HG03457 (cell line): ENCODE measurements at regions not wholly inside any gene's neighbourhood (a gene's known extent, or its start where the extent isn't known, plus 50 kb on each side); places are given as distances from the start of the nearest gene placed in this dataset.

Experiments
- ATAC-seq: cut with Tn5 transposase; IDR thresholded peaks from one replicate; pipeline ENCODE4 v1.9.1; 2021; ENCODE audit warnings: moderate number of reproducible peaks; ENCODE audit not compliant: unreplicated experiment

- no peak for ATAC-seq
Observed at GRCh38 chr14:76974365-76974764, 54.1 kb downstream of the IRF2BPL start.

GRCh38 chr14:76971549-76971948 lies 57.0 kb downstream of the IRF2BPL start:
- ATAC-seq, result no peak

DNA sequence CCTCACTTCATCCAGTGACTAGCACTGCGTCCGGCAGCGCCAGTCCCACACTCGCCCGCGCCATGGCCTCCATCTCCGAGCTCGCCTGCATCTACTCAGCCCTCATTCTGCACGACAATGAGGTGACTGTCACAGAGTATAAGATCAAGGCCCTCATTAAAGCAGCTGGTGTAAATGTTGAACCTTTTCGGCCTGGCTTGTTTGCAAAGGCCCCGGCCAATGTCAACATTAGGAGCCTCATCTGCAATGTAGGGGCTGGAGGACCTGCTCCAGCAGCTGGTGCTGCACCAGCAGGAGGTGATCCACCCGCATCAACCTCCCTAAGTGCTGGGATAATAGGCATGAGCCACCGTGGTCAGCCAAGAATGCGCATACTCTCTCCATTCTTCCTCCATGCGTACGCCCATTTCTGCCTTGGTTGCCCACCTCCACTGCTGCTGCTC lies 59.9 kb downstream of the IRF2BPL start:
- no peak for ATAC-seq

- ATAC-seq, result no peak
Observed at GRCh38 chr14:76967788-76968187, 60.7 kb downstream of the IRF2BPL start.

GRCh38 chr14:76965232-76965631 lies 63.3 kb downstream of the IRF2BPL start:
- ATAC-seq, result no peak

GRCh38 chr14:76964695-76965094 lies 63.8 kb downstream of the IRF2BPL start:
- no peak for ATAC-seq

DNA sequence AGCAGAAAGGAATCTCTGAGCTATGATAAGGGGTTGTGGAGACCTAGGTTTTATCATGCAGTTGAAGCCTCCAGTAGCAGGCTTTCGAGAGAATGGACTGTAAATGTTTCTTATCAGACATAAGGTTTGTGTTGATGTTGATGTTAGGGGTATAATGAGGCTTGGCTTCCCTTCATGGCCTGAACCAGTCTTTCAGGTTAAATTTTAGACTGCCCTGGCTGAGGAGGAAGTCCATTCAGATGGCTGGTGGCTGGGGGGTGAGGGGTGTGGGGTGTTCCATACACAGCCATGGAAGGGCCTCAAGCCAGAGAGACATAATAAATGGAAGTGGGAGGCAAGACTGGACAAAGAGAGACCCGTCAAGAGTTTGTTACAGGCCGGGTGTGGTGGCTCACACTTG lies 65.1 kb downstream of the IRF2BPL start:
- ATAC-seq, result no peak

DNA sequence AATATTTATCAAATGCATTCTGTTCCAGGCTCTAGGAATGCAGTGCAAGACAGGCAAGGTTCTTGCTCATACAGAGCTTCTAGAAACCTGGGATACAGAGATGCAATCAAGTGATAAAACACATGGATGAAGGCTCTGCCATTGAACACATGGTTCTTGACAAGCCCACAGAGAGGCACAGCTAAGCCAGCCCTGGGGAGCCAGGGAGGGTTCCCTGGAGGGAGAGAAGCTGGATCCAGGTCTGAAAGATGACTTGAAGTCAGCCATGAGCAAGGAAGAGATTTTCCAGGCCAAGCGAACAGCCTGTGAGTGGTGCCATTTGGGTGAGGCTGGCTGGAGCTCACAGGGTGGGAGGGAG lies 66.2 kb downstream of the IRF2BPL start:
- ATAC-seq, result peak; percentile 0

DNA sequence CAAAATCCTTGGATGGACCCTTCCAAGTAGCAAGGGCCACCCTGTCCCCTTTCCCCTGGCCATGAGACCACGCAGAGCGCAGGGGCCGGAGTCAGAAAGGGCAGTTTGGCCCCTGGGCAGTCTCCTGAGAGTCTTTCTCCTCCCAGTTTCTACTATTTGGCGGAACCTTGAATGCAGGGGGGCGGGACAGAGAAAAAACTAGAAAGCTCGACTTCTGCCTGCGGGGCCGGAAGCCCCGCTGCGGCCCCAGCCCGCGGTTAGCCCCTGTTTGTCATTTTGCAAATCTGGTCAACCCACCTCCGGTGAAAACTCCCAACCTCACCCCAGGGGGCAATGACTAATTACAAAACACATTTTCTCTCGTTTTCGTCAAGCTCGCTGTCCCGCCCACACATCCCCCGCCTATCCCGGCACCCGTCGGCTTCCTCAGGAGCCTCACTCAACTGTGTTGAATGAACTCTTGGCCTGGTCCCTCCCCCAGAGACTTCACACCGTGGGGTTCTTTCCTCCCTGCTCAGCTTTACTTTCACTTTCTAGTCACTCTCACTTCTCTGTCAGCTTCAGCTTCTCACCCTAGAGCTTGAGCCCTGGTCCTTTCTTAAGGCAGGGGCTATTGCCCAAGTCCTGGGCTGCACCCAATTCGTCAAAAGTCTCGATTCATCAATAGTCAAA lies 66.7 kb downstream of the IRF2BPL start:
- ATAC-seq, result peak; percentile 66

DNA sequence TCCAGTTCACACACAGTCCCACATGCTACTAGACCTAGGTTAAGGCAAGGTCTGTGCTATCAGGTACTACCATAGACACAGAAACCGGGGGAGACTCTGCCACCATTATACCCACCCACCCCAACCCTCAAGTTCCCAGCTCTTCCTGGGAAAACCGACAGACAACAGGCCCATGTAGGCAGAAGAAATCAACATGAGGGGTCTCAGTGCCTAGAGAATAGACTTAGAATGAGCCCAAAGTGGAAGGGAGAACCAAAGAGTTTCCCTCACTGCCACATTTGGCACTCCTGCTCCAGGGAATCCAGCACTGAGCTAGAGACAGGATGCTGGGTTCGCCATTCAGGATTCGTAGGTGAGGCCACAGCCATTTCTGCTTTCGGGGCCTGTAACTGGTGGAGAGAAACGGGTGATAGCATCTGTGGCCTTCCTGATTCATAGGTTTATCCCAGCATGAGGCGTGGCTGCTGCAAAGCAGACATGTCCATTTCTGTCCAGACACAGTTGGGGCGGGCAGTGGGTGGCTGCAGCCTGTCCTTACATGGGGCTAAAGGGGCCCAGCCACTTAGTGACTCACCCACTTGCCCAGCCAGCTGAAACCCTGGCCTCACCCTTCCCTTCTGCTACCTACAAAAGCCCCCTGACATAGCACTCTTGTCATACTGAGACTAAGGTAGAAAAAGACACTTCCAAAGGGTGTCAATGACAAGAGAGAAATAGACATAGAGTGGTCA lies 69.4 kb downstream of the IRF2BPL start:
- peak; percentile 28 for ATAC-seq

DNA sequence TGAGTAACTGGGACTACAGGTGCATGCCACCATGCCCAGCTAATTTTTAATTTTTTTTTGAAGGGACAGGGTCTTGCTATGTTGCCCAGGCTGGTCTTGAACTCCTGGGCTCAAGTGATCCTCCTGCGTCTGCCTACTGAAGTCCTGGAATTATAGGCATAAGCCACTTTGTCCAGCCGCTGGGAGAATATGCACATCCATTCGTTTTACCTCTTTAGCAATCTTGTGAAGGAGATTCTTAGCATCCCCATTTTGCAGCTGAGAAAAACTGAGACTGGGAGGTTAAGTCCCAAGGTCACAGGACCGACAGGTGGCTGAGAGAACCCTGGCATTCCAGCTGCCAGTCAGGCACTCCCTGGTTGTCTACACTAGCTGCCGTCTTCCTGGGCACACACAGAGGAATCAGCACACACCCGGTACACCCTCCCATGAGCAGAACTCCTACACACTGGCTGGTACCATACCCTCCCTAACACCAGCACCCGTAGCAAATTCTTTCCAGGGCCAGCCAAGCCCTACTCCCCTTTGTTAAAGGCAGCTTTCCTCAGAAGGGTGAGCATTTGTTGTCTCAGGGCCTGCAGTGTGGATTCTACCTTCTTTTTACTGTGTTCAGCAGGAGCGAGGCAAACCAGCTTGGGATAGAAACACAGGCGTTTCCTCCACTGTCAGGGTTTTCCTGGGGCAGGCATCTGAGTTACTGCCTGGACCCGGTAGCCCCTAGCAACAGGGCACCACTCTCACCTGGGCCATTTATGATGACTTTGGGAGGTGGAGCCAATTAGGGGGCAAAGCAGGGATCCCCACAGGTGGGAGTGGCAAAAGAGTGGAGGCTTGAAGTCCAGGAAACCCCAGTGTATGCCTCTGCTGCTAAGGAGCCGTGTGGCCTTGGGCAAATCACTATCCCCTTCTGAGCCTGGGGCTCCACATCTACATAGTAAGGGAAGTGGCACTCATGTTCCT lies 70.2 kb downstream of the IRF2BPL start:
- ATAC-seq, result no peak

DNA sequence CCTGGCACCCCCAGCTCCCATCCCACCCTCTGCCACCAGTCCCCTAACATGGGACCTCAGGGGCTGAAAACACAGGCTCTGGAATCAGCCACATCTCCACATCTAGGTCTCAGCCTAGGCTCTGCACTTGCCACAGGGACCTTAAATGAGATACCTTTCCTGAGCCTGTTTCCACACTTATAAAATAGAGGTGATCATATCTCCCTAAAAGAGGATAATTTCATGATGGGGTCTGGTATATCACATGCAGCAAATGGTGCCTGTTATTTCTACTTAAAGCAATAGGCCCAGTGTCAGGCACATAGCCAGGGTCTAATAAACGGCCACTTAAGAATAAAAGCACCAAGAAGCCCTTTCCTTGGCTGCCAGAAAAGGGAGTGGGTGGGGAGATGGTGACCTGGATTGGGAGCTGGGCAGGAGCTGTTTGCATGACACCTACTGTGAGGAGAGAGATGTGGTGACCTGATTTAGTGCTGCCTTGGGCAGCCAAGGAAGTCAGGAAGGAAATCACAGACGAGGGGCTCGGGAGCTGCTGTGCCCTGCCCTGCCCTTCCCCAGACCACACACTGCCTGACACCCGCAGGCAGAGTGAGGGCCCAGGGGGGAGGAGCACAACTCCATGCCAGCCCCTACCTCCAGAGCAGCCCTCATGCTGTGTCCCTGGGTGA lies 71.2 kb downstream of the IRF2BPL start:
- ATAC-seq, result no peak

GRCh38 chr14:76956316-76957090 lies 72.0 kb downstream of the IRF2BPL start:
- no peak for ATAC-seq

DNA sequence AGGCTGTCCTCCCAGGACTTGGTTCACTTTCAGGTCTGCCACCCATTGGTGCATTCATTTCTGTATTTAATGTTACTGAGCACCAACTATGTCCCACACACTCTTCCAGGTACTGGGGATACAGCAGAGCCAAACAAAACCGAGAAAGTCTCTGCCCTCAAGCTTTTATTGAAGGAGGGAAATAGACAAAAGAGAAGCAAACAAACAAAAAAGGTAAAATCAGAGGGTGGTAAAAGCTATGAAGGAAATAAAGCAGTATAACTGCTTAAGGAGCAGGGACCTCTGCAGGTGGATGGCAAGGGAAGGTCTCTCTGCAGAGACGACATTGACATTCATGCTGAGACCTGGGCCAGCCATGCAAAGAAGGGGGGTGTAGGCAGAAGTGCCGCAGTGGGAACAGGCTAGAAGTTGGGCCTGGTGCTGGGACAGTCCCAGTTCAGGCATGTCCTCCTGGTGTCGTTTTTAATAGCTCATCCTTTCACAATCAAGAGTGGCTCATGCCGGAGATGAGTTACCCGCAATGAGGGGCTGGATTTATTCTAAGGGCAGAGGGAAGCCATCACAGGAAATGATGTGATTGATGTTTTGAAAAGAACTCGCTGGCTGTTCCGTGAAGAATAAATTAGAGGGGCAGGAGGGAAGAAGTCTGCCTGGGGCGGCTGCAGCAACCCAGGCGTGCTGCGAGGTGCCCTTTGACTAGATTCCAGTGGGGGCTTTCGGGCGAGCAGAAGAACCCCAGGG lies 72.8 kb downstream of the IRF2BPL start:
- ATAC-seq, result no peak

- ATAC-seq, result no peak
Observed at GRCh38 chr14:76954394-76955190, 73.9 kb downstream of the IRF2BPL start.

- no peak for ATAC-seq
Observed at GRCh38 chr14:76953311-76953945, 75.1 kb downstream of the IRF2BPL start.

GRCh38 chr14:76951166-76951565 lies 77.3 kb downstream of the IRF2BPL start:
- ATAC-seq, result no peak
